MM.1S (cell line): ENCODE measurements at regions not wholly inside any gene's neighbourhood (a gene's known extent, or its start where the extent isn't known, plus 50 kb on each side); places are given as distances from the start of the nearest gene placed in this dataset.
"Not testable (repeated sequence)": the region's sequence is repeated elsewhere in the genome, so short reads cannot be mapped to it uniquely, and the experiment has no call there.

Experiments
- EZH2 ChIP-seq: fragments of 300-600 bp; sonication (generic); optimal IDR thresholded peaks from 2 replicates; pipeline ENCODE3; 2017; ENCODE audit warnings: low read depth, mild to moderate bottlenecking, antibody characterized with exemption, low read length, mixed read lengths
- TF ChIP-seq, protein P1 (sequence below): fragments of 300-600 bp; sonication (generic); IDR thresholded peaks from 2 replicates; pipeline ENCODE4 v1.5.1; 2016; ENCODE audit warnings: antibody characterized with exemption, low read length, mixed read lengths

GRCh38 chr21:5088820-5089219 is 5432.6 kb upstream of the TPTE start:
- TF ChIP-seq, protein P1, sequence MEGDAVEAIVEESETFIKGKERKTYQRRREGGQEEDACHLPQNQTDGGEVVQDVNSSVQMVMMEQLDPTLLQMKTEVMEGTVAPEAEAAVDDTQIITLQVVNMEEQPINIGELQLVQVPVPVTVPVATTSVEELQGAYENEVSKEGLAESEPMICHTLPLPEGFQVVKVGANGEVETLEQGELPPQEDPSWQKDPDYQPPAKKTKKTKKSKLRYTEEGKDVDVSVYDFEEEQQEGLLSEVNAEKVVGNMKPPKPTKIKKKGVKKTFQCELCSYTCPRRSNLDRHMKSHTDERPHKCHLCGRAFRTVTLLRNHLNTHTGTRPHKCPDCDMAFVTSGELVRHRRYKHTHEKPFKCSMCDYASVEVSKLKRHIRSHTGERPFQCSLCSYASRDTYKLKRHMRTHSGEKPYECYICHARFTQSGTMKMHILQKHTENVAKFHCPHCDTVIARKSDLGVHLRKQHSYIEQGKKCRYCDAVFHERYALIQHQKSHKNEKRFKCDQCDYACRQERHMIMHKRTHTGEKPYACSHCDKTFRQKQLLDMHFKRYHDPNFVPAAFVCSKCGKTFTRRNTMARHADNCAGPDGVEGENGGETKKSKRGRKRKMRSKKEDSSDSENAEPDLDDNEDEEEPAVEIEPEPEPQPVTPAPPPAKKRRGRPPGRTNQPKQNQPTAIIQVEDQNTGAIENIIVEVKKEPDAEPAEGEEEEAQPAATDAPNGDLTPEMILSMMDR: not testable (repeated sequence)
- TF ChIP-seq EZH2: not testable (repeated sequence)
